CD4-positive, alpha-beta T cell (primary cell): ENCODE measurements at regions not wholly inside any gene's neighbourhood (a gene's known extent, or its start where the extent isn't known, plus 50 kb on each side); places are given as distances from the start of the nearest gene placed in this dataset.

Experiments used
- ATAC-seq: fragments of 200-7000 bp; cut with Tn5 transposase; one replicate; pipeline ENCODE4 v1.10.0; 2022; ENCODE audit warnings: mild to moderate bottlenecking; ENCODE audit not compliant: poor library complexity
- CTCF ChIA-PET: fragments of 350-600 bp; sonication (Branson Sonifier 250); formaldehyde crosslinking; loops from one replicate; lab custom pipeline; 2021; ENCODE audit warnings: antibody characterized with exemption, inconsistent platforms; lab: Charles Lee
- POLR2A ChIA-PET: fragments of 350-600 bp; sonication (Branson Sonifier 250); formaldehyde crosslinking; loops from one replicate; lab custom pipeline; 2021; ENCODE audit warnings: antibody characterized with exemption, inconsistent platforms; lab: Charles Lee
- DNase-seq, 14 experiments: peaks; one replicate each; pipeline ENCODE4 v3.0.0-alpha.2; 2013 to 2020; ENCODE audit warnings: mixed read lengths in 2 of 14
- H3K27ac ChIP-seq, 2 donors: one replicate each; pipeline versions ENCODE4 v1.5.1 to v1.7.0; 2013; ENCODE audit warnings: low read length in 2 of 2, low read depth in 1 of 2, mild to moderate bottlenecking in 1 of 2
- H3K27me3 ChIP-seq, 2 experiments: 1 replicate in 1 of 2; 2 replicates in 1 of 2; pipeline versions ENCODE4 v1.6.1 to v1.7.0; 2013; ENCODE audit warnings: low read length in 2 of 2, control low read depth in 1 of 2, mild to moderate bottlenecking in 1 of 2, moderate library complexity in 1 of 2; ENCODE audit not compliant: insufficient read depth in 2 of 2, control insufficient read depth in 1 of 2
- H3K36me3 ChIP-seq: one replicate; pipeline ENCODE4 v1.6.1; 2013; ENCODE audit warnings: low read length, control low read depth; ENCODE audit not compliant: insufficient read depth
- H3K4me1 ChIP-seq: one replicate; pipeline ENCODE4 v1.6.1; 2013; ENCODE audit warnings: low read length, control low read depth; ENCODE audit not compliant: insufficient read depth
- H3K4me3 ChIP-seq: one replicate; pipeline ENCODE4 v1.5.1; 2013; ENCODE audit warnings: mild to moderate bottlenecking, low read length, moderate library complexity
- H3K9me3 ChIP-seq, 2 experiments: 1 replicate in 1 of 2; 2 replicates in 1 of 2; pipeline versions ENCODE4 v1.6.1 to v1.7.0; 2013; ENCODE audit warnings: low read length in 2 of 2, mild to moderate bottlenecking in 2 of 2, control low read depth in 1 of 2, moderate library complexity in 1 of 2; ENCODE audit not compliant: control insufficient read depth in 1 of 2, insufficient read depth in 1 of 2
- H3K27ac Mint-ChIP-seq: one replicate; pipeline ENCODE4 v1.8.0; 2020; ENCODE audit warnings: mixed read lengths
- H3K27me3 Mint-ChIP-seq: one replicate; pipeline ENCODE4 v1.8.0; 2021; ENCODE audit warnings: mixed read lengths
- H3K36me3 Mint-ChIP-seq: one replicate; pipeline ENCODE4 v1.8.0; 2021; ENCODE audit warnings: low read depth, mixed read lengths
- H3K4me1 Mint-ChIP-seq: one replicate; pipeline ENCODE4 v1.8.0; 2021; ENCODE audit warnings: low read depth, mixed read lengths
- H3K4me3 Mint-ChIP-seq: one replicate; pipeline ENCODE4 v1.8.0; 2020; ENCODE audit warnings: mild to moderate bottlenecking, mixed read lengths
- H3K9me3 Mint-ChIP-seq: one replicate; pipeline ENCODE4 v1.8.0; 2020; ENCODE audit warnings: mixed read lengths
- intact Hi-C, 2 experiments: fragments of 100-400 bp; cut with DNase I in 1 of 2; cut with micrococcal nuclease in 1 of 2; formaldehyde crosslinking; loops; one replicate each; pipeline versions ENCODE4 v1.15.1 to v1.9.0; 2023 to 2025; cut with DNase I, micrococcal nuclease
- TF ChIP-seq, protein P1 (sequence below): fragments of 200-600 bp; IDR thresholded peaks from one replicate; pipeline ENCODE4 v1.8.0; 2022; ENCODE audit warnings: antibody characterized with exemption, mild to moderate bottlenecking

DNA sequence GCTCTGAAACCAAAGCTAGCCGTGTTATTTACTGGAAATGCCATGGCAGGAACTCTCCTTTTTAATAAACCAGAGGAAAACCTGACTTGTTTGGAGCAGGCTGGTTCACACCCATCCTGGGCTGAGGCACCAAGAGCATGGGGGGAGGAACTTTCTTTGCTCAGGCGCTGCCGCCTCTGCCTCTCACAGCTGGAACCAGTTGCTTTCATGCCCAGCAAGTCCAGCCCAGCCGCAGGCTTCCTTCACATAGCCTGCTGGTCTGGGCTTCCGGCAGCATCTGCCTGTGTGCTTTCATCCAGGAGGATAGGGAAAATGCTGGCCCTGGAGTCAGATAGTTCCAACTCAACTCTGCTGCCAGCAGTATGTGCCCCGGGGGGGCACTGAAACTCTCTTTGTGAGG is 88.1 kb upstream of the ASIC2 start:
- DNase-seq = no peak
- Mint-ChIP-seq H3K27ac (no peak overlapping the region), H3K4me1 (no peaks in the 10 kb centered on the region), H3K4me3 (no peak overlapping the region), H3K27me3 (peaks cover 13% of the 10 kb centered on the region), H3K9me3 (no peaks in the 10 kb centered on the region), H3K36me3 (no peaks in the 10 kb centered on the region)
- POLR2A ChIA-PET = no interaction called here
- intact Hi-C loops = no loop called here
- no peak for ATAC-seq
- no peaks in the 10 kb centered on the region for H3K36me3 ChIP-seq
- no peaks in the 10 kb centered on the region for H3K27me3 ChIP-seq
- H3K4me1 ChIP-seq = no peaks in the 10 kb centered on the region
- H3K9me3 ChIP-seq = no peaks in the 10 kb centered on the region
- no peak overlapping the region for H3K27ac ChIP-seq
- CTCF ChIA-PET = no interaction called here
- TF ChIP-seq, protein P1, sequence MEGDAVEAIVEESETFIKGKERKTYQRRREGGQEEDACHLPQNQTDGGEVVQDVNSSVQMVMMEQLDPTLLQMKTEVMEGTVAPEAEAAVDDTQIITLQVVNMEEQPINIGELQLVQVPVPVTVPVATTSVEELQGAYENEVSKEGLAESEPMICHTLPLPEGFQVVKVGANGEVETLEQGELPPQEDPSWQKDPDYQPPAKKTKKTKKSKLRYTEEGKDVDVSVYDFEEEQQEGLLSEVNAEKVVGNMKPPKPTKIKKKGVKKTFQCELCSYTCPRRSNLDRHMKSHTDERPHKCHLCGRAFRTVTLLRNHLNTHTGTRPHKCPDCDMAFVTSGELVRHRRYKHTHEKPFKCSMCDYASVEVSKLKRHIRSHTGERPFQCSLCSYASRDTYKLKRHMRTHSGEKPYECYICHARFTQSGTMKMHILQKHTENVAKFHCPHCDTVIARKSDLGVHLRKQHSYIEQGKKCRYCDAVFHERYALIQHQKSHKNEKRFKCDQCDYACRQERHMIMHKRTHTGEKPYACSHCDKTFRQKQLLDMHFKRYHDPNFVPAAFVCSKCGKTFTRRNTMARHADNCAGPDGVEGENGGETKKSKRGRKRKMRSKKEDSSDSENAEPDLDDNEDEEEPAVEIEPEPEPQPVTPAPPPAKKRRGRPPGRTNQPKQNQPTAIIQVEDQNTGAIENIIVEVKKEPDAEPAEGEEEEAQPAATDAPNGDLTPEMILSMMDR = no peak
- no peak overlapping the region for H3K4me3 ChIP-seq

DNA sequence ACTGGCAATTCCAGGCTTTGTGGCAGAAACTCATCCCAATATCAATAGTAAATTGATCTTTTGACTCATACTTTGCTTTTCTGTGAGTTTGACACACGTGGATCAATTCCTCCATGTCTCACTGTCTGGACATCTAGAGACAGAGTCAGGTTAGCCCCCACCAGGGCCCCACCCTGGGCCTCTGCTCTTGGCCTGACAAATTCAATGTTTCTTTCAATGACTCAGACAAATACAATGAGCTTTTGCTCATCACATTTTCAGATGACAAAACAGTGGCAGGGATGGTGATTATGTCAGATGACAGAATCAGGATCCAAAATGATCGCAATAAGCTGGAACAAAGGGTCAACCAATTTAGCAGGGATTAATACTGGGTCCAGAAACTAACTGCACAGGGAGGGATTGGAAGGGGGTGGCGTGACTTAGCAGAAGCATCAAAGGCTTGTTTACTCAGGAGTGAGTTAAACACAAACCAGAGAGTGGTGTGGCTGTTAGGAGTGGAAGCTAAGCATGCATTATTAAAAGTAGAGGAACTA is 90.5 kb upstream of the ASIC2 start:
- Histone ChIP-seq H3K4me1 (no peaks in the 10 kb centered on the region), H3K27me3 (no peaks in the 10 kb centered on the region), H3K36me3 (no peaks in the 10 kb centered on the region), H3K9me3 (no peaks in the 10 kb centered on the region), H3K4me3 (no peak overlapping the region), H3K27ac (no peak overlapping the region)
- no peak for DNase-seq
- Mint-ChIP-seq H3K4me3 (no peak overlapping the region), H3K27ac (no peak overlapping the region), H3K9me3 (no peaks in the 10 kb centered on the region), H3K4me1 (no peaks in the 10 kb centered on the region), H3K27me3 (peaks cover 16% of the 10 kb centered on the region), H3K36me3 (no peaks in the 10 kb centered on the region)
- TF ChIP-seq, protein P1 = no peak
- CTCF ChIA-PET = no interaction called here
- no peak for ATAC-seq
- intact Hi-C loops = no loop called here
- POLR2A ChIA-PET = no interaction called here

DNA sequence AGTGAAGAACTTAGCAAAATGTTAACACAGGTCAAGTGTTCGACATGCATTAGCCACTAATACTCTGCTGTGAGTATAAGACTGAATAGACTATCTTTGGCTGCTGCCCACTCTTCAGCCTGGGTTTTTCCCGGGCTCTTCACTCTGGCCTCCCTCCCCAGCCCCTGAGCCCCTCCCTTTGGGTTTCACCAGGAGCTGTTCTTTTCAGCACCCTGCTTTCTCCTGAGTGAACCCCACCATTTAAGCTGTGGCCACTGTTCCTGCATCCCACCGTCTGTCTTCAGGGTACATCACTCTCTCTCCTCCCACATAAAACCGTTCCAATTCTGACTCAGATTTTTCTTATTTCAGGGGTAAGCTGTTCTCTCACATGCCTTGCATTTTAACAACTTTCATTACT is 92.0 kb upstream of the ASIC2 start:
- Mint-ChIP-seq H3K4me3 (no peak overlapping the region), H3K27ac (no peak overlapping the region), H3K36me3 (no peaks in the 10 kb centered on the region), H3K9me3 (no peaks in the 10 kb centered on the region), H3K4me1 (no peaks in the 10 kb centered on the region), H3K27me3 (peaks cover 12% of the 10 kb centered on the region)
- no peaks in the 10 kb centered on the region for H3K9me3 ChIP-seq
- H3K4me3 ChIP-seq = no peak overlapping the region
- ChIA-PET POLR2A (no interaction called here), CTCF (no interaction called here)
- TF ChIP-seq, protein P1 = no peak
- intact Hi-C loops = no loop called here
- H3K4me1 ChIP-seq = no peaks in the 10 kb centered on the region
- H3K36me3 ChIP-seq = no peaks in the 10 kb centered on the region
- ATAC-seq = no peak
- no peaks in the 10 kb centered on the region for H3K27me3 ChIP-seq
- H3K27ac ChIP-seq = no peak overlapping the region
- no peak for DNase-seq
